Prostate gland (tissue), 2 donors: ENCODE measurements at regions not wholly inside any gene's neighbourhood (a gene's known extent, or its start where the extent isn't known, plus 50 kb on each side); places are given as distances from the start of the nearest gene placed in this dataset.

Experiments
- CTCF ChIP-seq, 4 experiments: fragments of 200-600 bp in 2 of 4; fragments of 450-650 bp in 2 of 4; sonication (generic) in 2 of 4; IDR thresholded peaks; 1 replicate in 3 of 4; 2 replicates in 1 of 4; pipeline ENCODE4 v1.5.1; 2016 to 2019; ENCODE audit warnings: antibody characterized with exemption in 4 of 4, mild to moderate bottlenecking in 2 of 4, moderate library complexity in 2 of 4
- POLR2A ChIP-seq: fragments of 450-650 bp; IDR thresholded peaks from one replicate; pipeline ENCODE4 v1.6.1; 2016; ENCODE audit warnings: antibody characterized with exemption, mild to moderate bottlenecking
- POLR2AphosphoS5 ChIP-seq: sonication (generic); formaldehyde crosslinking; IDR thresholded peaks from one replicate; pipeline ENCODE4 v1.6.1; 2017; ENCODE audit warnings: antibody characterized with exemption

GRCh38 chr16:85423631-85424030 lies 189.5 kb upstream of the GSE1 start:
- TF ChIP-seq POLR2A (no peak), CTCF (IDR thresholded peaks at IDR 0.05) (no peak), POLR2AphosphoS5 (no peak)
